PFSK-1 (cell line): ENCODE measurements at regions not wholly inside any gene's neighbourhood (a gene's known extent, or its start where the extent isn't known, plus 50 kb on each side); places are given as distances from the start of the nearest gene placed in this dataset.

Experiments used
- FOXP2 ChIP-seq: optimal IDR thresholded peaks from 2 replicates; pipeline ENCODE3; 2011; ENCODE audit warnings: borderline replicate concordance, control low read depth, inconsistent platforms; ENCODE audit not compliant: insufficient read depth; ENCODE audit errors: extremely low read length, extremely low read depth
- POLR2AphosphoS5 ChIP-seq: IDR thresholded peaks from 2 replicates; pipeline ENCODE4 v1.6.1; 2012; ENCODE audit warnings: low read depth, mild to moderate bottlenecking, control low read depth, low read length, moderate library complexity
- SIN3A ChIP-seq: IDR thresholded peaks from 2 replicates; pipeline ENCODE4 v1.6.1; 2012; ENCODE audit warnings: mild to moderate bottlenecking, low read length, moderate library complexity, borderline replicate concordance; ENCODE audit not compliant: insufficient read depth
- TAF1 ChIP-seq: IDR thresholded peaks from 2 replicates; pipeline ENCODE4 v1.6.1; 2012; ENCODE audit warnings: low read length, control low read depth, borderline replicate concordance; ENCODE audit not compliant: insufficient read depth
- TF ChIP-seq, protein P1 (sequence below), 2 experiments: IDR thresholded peaks; 2 replicates each; pipeline versions ENCODE4 v1.6.1 to v1.8.0; 2011 to 2012; ENCODE audit warnings: low read depth in 2 of 2, low read length in 2 of 2, control low read depth in 1 of 2, inconsistent platforms in 1 of 2, mild to moderate bottlenecking in 1 of 2, moderate library complexity in 1 of 2; ENCODE audit not compliant: insufficient read depth in 1 of 2

DNA sequence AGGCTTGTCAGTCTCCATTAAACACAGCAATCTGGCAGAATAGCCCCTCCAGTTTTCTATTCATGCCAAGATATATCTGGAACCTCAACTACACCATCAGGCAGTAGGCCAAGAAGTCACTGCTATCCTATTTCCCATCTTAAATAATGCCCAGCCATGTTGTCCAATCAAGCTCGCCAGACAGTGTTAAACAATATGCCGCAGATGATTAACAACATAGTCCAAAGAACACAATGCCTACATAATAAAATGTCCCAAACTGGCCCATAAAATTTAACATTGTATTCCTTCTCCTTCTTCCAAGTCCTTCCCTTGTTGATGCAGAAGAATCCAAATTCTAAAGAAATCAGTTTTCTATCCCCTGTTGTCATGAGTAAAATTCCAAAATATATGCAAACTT is 427.4 kb upstream of the PPP2R3A start:
- TF ChIP-seq SIN3A (no peak), FOXP2 (no peak), TAF1 (no peak), POLR2AphosphoS5 (no peak)
- TF ChIP-seq, protein P1, sequence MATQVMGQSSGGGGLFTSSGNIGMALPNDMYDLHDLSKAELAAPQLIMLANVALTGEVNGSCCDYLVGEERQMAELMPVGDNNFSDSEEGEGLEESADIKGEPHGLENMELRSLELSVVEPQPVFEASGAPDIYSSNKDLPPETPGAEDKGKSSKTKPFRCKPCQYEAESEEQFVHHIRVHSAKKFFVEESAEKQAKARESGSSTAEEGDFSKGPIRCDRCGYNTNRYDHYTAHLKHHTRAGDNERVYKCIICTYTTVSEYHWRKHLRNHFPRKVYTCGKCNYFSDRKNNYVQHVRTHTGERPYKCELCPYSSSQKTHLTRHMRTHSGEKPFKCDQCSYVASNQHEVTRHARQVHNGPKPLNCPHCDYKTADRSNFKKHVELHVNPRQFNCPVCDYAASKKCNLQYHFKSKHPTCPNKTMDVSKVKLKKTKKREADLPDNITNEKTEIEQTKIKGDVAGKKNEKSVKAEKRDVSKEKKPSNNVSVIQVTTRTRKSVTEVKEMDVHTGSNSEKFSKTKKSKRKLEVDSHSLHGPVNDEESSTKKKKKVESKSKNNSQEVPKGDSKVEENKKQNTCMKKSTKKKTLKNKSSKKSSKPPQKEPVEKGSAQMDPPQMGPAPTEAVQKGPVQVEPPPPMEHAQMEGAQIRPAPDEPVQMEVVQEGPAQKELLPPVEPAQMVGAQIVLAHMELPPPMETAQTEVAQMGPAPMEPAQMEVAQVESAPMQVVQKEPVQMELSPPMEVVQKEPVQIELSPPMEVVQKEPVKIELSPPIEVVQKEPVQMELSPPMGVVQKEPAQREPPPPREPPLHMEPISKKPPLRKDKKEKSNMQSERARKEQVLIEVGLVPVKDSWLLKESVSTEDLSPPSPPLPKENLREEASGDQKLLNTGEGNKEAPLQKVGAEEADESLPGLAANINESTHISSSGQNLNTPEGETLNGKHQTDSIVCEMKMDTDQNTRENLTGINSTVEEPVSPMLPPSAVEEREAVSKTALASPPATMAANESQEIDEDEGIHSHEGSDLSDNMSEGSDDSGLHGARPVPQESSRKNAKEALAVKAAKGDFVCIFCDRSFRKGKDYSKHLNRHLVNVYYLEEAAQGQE (IDR thresholded peaks at IDR 0.05; ENCODE audit: insufficient read depth in 1 of 2, low read depth in 2 of 2, low read length in 2 of 2) = no peak

DNA sequence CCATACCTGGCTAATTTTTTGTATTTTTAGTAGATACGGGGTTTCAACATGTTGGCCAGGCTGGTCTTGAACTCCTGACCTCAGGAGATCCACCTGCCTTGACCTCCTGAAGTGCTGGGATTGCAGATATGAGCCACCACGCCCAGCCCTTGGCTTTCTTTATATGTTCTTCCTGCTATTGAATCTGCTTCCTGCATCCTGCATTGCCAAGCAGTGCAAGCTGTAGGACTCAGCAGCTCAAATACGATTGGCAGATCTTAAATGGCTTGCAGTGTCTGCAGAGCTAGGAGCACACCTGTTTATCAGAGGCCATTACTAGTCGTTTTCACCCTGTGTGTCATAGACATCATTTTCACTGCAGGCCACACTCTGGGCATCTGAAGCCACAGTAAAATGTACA is 426.2 kb upstream of the PPP2R3A start:
- TF ChIP-seq, protein P1 (IDR thresholded peaks at IDR 0.05; ENCODE audit: insufficient read depth in 1 of 2, low read depth in 2 of 2, low read length in 2 of 2) = no peak
- TF ChIP-seq TAF1 (no peak), POLR2AphosphoS5 (no peak), FOXP2 (no peak), SIN3A (no peak)

DNA sequence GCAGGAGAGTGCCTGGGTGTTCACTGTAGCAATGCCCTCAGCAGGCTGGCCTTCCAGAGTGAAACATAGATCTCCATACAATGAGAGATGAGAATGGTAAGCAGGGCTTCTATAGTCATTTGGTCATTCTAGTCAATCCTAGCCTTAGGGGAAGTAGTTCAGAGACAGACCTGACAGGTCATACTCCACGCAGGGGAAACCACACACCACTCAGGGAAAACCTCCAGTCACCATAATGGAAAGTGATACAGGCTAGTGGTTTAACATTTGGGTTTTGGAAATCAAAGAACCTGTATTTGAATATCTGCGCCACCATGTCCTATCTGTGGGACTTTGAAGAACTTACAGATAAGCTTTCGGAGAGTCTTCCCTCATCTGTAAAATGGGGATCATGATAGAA is 425.7 kb upstream of the PPP2R3A start:
- no peak for TF ChIP-seq SIN3A
- TF ChIP-seq, protein P1 (IDR thresholded peaks at IDR 0.05; ENCODE audit: insufficient read depth in 1 of 2, low read depth in 2 of 2, low read length in 2 of 2) = no peak
- TF ChIP-seq FOXP2 = no peak
- no peak for TF ChIP-seq POLR2AphosphoS5
- TF ChIP-seq TAF1 = no peak

DNA sequence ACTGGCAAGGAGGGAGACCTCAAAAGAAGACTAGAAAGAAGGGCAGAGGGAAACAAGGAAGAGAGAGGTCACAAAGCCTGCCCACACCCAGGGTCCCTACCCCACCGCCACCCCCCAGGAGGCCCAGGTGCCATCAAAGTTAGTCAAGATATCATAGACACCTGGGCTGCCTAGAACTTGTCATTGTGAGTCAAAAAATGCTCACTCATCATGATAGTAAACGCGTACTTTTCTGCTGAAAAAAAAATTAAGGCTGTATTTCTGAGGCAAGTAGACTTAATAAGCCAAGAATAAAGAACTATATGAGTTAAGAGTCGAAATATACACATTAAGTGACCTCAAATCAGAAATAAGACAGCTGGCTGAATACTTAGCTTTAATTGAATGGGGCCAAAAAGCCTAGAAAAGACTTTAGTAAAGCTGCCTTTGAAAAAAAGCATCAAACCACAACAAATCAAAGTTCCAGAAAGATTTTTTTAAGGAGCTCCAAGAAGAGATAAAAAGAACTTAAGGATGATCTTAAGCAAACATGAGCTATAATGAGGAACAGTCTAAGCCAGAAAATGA is 415.5 kb upstream of the PPP2R3A start:
- TF ChIP-seq, protein P1 (IDR thresholded peaks at IDR 0.05; ENCODE audit: insufficient read depth in 1 of 2, low read depth in 2 of 2, low read length in 2 of 2) = no peak
- TF ChIP-seq POLR2AphosphoS5 (no peak), FOXP2 (no peak), SIN3A (no peak), TAF1 (no peak)

DNA sequence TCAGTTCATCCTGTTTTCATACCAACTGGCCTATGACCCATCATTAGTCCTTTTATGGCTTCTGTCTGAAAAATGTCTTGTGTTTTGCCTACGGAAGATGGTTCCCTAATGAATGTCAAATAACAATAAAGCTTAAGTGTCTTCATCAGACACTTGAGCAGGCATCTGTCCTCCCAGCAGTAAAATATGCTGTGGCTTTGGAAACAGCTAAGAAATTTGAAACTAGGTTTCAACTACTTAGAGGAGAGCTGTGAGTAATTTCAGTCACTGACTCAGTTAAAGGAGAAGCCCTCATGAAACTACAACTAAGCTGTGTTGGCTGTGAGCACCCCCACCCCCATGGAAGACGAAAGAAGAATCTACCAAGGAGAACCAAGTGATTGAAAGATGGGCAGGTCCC is 409.4 kb upstream of the PPP2R3A start:
- TF ChIP-seq SIN3A (no peak), TAF1 (no peak), FOXP2 (no peak), POLR2AphosphoS5 (no peak)
- TF ChIP-seq, protein P1 (IDR thresholded peaks at IDR 0.05; ENCODE audit: insufficient read depth in 1 of 2, low read depth in 2 of 2, low read length in 2 of 2) = no peak
